ENCODE measurements at regions not wholly inside any gene's neighbourhood (a gene's known extent, or its start where the extent isn't known, plus 50 kb on each side); places are given as distances from the start of the nearest gene placed in this dataset.

- in situ Hi-C loops (cut with HindIII; ENCODE audit: low sequenced_read_pairs) = no loop called here
- TF ChIP-seq, protein P1, sequence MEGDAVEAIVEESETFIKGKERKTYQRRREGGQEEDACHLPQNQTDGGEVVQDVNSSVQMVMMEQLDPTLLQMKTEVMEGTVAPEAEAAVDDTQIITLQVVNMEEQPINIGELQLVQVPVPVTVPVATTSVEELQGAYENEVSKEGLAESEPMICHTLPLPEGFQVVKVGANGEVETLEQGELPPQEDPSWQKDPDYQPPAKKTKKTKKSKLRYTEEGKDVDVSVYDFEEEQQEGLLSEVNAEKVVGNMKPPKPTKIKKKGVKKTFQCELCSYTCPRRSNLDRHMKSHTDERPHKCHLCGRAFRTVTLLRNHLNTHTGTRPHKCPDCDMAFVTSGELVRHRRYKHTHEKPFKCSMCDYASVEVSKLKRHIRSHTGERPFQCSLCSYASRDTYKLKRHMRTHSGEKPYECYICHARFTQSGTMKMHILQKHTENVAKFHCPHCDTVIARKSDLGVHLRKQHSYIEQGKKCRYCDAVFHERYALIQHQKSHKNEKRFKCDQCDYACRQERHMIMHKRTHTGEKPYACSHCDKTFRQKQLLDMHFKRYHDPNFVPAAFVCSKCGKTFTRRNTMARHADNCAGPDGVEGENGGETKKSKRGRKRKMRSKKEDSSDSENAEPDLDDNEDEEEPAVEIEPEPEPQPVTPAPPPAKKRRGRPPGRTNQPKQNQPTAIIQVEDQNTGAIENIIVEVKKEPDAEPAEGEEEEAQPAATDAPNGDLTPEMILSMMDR (IDR thresholded peaks at IDR 0.05; ENCODE audit: low read depth, low read length, missing control alignments) = no peak
- no peak overlapping the region for H3K4me3 ChIP-seq (ENCODE audit: low read depth, low read length)
- DNase-seq (ENCODE audit: low read depth) = no peak
Observed at GRCh38 chr2:61639721-61640120, 101.6 kb upstream of the XPO1 start.

DNA sequence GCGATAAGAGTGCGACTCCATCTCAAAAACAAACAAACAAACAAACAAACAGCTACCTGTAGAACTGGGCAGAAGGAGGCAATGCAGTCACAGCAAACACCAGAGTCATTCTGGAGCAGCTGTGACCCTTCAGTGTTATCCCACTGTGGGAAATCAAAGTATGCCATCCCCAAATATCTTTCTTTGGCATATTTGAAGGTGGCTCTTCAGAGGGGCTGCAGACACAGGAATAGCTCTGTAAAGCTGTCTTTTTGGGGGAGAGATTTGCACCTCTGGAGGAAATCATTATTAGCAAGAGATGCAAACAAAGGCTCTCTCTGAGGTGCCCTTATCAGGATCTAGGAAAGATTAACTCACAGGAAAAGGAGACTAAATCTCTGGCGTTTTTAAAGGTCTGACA, 98.5 kb upstream of the XPO1 start:
- DNase-seq (ENCODE audit: low read depth) = no peak
- TF ChIP-seq, protein P1 (IDR thresholded peaks at IDR 0.05; ENCODE audit: low read depth, low read length, missing control alignments) = no peak
- H3K4me3 ChIP-seq (ENCODE audit: low read depth, low read length) = no peak overlapping the region
- in situ Hi-C loops (cut with HindIII; ENCODE audit: low sequenced_read_pairs) = no loop called here

GRCh38 chr2:61634512-61634911, 96.4 kb upstream of the XPO1 start:
- DNase-seq (ENCODE audit: low read depth) = no peak
- in situ Hi-C loops (cut with HindIII; ENCODE audit: low sequenced_read_pairs) = no loop called here
- no peak overlapping the region for H3K4me3 ChIP-seq (ENCODE audit: low read depth, low read length)
- TF ChIP-seq, protein P1 (IDR thresholded peaks at IDR 0.05; ENCODE audit: low read depth, low read length, missing control alignments) = no peak

DNA sequence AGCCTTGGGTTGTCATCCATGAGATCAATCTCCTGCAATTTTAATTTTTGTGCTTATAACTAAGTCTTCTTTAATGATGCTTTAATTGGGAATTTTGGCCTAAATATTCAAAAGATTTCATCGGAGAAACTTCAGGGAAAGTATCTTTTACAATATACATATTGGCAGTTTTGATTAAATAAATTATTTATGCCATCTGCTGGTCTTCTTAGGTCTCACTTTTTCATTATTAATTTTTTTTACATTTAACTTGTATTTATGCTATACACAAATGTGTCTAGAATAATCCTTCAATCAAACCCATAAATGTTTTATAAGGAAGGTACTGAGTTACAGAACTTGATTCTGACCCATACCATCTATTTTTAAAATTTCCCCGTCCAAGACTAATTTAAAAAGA, 95.1 kb upstream of the XPO1 start:
- H3K4me3 ChIP-seq (ENCODE audit: low read depth, low read length) = no peak overlapping the region
- in situ Hi-C loops (cut with HindIII; ENCODE audit: low sequenced_read_pairs) = no loop called here
- no peak for DNase-seq (ENCODE audit: low read depth)
- TF ChIP-seq, protein P1 (IDR thresholded peaks at IDR 0.05; ENCODE audit: low read depth, low read length, missing control alignments) = no peak

DNA sequence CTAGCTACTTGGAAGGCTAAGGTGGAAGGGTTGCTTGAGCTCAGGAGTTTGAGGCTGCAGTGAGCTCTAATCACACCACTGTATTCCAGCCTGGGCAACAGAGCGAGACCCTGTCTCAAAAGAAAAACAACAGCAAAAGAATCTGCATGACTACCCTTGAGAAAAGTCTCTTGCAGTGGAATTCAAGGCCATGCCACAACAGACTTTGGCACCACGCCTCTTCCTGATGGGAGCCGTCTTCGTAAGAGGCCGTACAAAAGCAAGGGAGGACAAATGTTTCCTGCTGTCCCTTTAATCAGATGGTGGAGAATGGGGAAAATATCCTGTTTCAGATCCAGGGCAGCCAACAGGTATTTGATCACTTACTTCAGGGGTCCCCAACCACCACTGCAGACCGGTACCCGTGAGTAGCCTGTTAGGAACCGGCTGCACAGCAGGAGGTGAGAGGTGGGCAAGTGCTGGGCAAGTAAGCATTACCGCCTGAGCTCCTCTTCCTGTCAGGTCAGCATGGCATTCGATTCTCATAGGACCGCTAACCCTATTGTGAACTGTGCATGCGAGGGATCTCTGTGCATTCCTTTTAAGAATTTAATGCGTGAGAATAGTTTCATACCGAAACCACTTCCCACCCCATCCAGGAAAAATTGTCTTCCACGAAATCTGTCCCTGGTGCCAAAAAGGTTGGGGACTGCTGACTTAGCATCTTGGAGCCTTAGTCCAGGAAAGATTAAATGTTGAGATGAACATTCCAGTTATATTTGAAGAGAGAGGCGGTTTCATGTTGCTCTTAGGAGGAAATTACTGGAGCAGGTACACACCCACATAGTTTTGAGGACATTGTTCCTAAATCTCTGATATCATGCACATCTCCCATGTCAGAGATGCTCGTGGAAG, 94.4 kb upstream of the XPO1 start:
- H3K4me3 ChIP-seq (ENCODE audit: low read depth, low read length) = no peak overlapping the region
- TF ChIP-seq, protein P1 (IDR thresholded peaks at IDR 0.05; ENCODE audit: low read depth, low read length, missing control alignments) = no peak
- no peak for DNase-seq (ENCODE audit: low read depth)
- in situ Hi-C loops (cut with HindIII; ENCODE audit: low sequenced_read_pairs) = no loop called here

DNA sequence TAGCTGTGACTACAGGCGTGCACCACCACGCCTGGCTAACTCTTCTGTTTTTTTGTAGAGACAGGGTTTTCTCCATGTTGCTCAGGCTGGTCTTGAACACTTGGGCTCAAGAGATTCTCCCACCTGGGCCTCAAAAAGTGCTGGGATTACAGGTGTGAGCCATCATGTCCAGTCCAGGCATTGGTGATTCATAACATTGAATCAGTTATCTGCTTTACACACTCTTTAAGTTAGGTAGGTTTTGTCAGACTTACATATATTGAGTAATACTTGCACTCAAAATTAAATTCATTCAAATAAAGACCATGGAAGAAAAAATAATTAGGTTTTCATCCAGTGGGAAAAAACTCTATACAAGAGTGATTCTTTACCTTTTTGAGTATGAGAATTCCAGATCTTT, 93.2 kb upstream of the XPO1 start:
- TF ChIP-seq, protein P1 (IDR thresholded peaks at IDR 0.05; ENCODE audit: low read depth, low read length, missing control alignments) = no peak
- DNase-seq (ENCODE audit: low read depth) = no peak
- in situ Hi-C loops (cut with HindIII; ENCODE audit: low sequenced_read_pairs) = no loop called here
- H3K4me3 ChIP-seq (ENCODE audit: low read depth, low read length) = no peak overlapping the region

All from astrocyte of the cerebellum (primary cell).